Retinal pigment epithelial cell (primary cell): ENCODE measurements at regions not wholly inside any gene's neighbourhood (a gene's known extent, or its start where the extent isn't known, plus 50 kb on each side); places are given as distances from the start of the nearest gene placed in this dataset.
A peak's percentile ranks its signal among the peaks of the same experiment; 100 is the strongest.

Experiments used
- DNase-seq: peaks from one replicate; pipeline ENCODE4 v3.0.0-alpha.2; 2010; ENCODE audit warnings: low read depth
- H3K4me3 ChIP-seq: 2 replicates; pipeline ENCODE4 v1.5.1; 2011; ENCODE audit warnings: mild to moderate bottlenecking, low read length, control low read depth, moderate library complexity
- TF ChIP-seq, protein P1 (sequence below): conservative IDR thresholded peaks from 2 replicates; pipeline ENCODE4 v1.5.1; 2011; ENCODE audit warnings: low read depth, low read length, control low read depth, inconsistent platforms

DNA sequence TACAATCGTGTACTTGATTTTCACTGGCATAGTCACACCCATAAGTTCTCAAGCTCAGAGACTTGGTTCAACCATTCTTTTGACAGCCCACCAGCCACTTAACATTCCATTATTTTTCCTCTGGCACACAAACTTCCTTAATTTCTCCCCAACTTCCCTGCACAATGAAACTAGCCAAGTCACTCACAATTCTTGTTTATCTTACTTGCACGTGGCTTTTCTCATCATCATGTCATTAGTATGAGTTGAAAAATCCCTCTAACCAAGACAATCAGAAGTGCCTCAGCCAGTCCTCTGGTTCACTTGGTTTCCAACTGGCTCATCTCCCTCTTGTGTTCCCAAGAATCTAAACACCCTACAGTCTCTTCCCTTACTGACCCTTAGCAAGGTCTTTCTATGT is 110.5 kb upstream of the PTPRG start:
- H3K4me3 ChIP-seq: no peak overlapping the region
- TF ChIP-seq, protein P1, sequence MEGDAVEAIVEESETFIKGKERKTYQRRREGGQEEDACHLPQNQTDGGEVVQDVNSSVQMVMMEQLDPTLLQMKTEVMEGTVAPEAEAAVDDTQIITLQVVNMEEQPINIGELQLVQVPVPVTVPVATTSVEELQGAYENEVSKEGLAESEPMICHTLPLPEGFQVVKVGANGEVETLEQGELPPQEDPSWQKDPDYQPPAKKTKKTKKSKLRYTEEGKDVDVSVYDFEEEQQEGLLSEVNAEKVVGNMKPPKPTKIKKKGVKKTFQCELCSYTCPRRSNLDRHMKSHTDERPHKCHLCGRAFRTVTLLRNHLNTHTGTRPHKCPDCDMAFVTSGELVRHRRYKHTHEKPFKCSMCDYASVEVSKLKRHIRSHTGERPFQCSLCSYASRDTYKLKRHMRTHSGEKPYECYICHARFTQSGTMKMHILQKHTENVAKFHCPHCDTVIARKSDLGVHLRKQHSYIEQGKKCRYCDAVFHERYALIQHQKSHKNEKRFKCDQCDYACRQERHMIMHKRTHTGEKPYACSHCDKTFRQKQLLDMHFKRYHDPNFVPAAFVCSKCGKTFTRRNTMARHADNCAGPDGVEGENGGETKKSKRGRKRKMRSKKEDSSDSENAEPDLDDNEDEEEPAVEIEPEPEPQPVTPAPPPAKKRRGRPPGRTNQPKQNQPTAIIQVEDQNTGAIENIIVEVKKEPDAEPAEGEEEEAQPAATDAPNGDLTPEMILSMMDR: no peak
- no peak for DNase-seq

- TF ChIP-seq, protein P1: no peak
- no peak for DNase-seq
- H3K4me3 ChIP-seq: no peak overlapping the region
Observed at GRCh38 chr3:61451841-61452240, 109.5 kb upstream of the PTPRG start.

DNA sequence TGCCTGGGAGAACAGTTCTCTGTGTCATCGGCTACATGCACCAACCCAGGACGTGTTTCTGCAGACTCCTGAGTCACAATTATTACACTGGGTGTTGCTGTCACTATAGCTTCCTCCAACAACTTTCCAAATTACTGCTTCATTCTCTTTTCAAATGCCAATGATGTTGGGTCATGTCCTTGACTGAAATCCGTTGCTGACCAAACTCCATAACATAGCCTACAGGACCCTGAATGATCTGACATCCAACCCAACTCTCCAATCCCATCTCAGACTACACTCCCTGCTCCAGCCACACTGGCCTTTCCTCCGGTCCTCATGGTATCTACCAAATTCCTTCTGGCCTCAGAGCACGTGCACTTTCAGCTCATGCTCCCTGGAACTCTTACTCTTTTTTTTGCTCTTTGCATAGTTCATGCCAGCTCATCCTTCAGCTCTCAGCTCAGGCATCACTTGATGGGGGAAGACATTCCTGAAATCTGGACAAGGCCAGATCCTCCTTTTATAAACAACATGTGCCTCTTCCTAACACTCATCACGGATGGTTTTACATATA is 108.8 kb upstream of the PTPRG start:
- TF ChIP-seq, protein P1: no peak
- DNase-seq: no peak

GRCh38 chr3:61454006-61454585 is 107.3 kb upstream of the PTPRG start:
- H3K4me3 ChIP-seq: no peak overlapping the region
- TF ChIP-seq, protein P1: no peak
- no peak for DNase-seq

More for the DNA sequence above, 108.8 kb upstream of the PTPRG start:
- H3K4me3 ChIP-seq: no peak overlapping the region

- H3K4me3 ChIP-seq: no peak overlapping the region
- no peak for DNase-seq
- TF ChIP-seq, protein P1: no peak
Observed at GRCh38 chr3:61454801-61455200, 106.6 kb upstream of the PTPRG start.

- DNase-seq: no peak
- TF ChIP-seq, protein P1: no peak
- H3K4me3 ChIP-seq: no peak overlapping the region
Observed at GRCh38 chr3:61460636-61461035, 100.7 kb upstream of the PTPRG start.

GRCh38 chr3:61463191-61463590 is 98.2 kb upstream of the PTPRG start:
- H3K4me3 ChIP-seq: no peak overlapping the region
- peak; percentile 38 for DNase-seq
- TF ChIP-seq, protein P1: no peak
